ENCODE measurements at regions not wholly inside any gene's neighbourhood (a gene's known extent, or its start where the extent isn't known, plus 50 kb on each side); places are given as distances from the start of the nearest gene placed in this dataset.

DNA sequence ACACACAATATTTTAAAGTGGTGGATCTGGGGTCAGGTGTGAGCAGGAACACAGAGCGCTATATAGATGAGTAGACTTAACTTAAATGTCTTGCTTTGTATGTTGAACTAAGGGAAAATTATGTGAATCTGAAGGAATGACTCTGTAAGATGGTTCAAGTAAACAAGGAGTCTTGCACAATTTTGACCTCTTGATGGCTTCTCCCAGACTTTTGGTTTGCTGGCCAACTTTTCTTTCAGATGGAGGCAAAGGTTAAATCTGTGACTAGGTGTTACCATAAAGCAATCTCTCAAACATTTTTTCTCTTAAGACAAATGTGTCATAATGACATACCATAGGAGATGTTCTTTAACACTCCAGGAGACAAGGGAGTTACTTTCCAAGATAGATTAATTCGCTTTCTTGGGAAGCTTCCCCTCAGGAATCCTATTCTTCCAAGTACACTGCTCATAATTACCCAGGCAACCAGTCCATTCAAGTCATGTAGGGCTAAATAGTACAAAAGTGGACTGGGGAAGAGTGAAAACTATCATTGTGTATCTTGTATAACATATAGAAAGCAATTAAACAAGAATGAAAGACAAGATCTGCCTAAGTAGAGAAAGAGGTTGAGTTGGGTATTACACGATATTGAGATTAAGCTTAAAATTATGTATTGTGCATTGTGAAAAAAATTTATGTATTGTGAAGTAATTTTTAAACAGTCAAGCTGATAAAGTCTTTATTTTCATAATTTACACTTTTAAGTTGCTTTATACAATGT lies 60.3 kb upstream of the SLC27A6 start:
- DNase-seq = no peak

DNA sequence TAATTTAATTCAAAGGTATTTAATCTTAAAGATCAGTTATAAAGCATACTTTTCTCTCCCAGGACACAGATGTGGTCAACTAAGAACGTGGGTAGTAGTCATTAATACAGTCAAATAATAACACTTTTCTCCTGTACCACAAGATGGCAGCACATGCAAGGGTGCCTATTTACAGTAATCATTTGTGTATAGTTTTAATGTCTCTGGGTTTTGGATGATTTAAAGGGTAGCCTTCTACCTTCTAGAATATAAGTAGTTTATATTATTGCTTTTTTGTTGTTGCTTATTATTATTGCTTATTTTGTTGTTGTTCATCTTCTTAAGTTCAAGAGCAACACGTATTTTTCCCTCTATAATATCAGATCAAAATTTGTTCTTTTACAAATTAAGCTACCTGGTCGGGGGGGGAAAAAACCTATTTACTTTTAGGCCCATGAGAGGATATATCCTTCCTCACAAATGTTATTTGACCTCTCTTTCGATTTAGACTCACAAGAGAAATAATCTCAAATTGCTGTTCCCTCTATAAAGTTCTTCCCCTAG lies 59.6 kb upstream of the SLC27A6 start:
- peak in 1 of 2 experiments; percentile 1 for DNase-seq

DNA sequence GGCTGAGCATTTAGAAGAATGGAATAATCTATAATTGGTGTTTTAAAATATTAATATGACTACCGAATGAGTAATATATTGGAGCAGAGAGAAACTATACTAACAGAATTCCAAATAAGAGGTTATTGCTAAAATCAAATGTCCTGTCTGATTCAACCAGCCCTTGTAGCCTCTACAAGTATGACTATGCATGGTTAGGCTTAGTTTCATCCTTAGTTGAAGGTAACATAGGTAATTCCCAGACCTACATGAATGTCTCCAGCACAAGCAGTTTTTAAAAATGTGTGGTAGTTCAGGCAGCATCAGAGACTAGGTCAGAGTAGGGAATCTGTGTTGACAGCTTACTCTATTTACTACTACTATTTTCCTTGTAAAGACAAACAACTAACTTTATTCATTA lies 51.7 kb upstream of the SLC27A6 start:
- DNase-seq = no peak

Measured in NCI-H1930 (cell line).